Gastrocnemius medialis (tissue), 4 donors: ENCODE measurements at regions not wholly inside any gene's neighbourhood (a gene's known extent, or its start where the extent isn't known, plus 50 kb on each side); places are given as distances from the start of the nearest gene placed in this dataset.

Source experiments
- CTCF ChIP-seq, 5 experiments: fragments of 450-650 bp in 3 of 5; fragments of 200-600 bp in 2 of 5; sonication (generic) in 2 of 5; IDR thresholded peaks in 4 of 5; conservative IDR thresholded peaks in 1 of 5; 1 replicate in 4 of 5; 2 replicates in 1 of 5; pipeline ENCODE4 v1.5.1; 2016 to 2019; ENCODE audit warnings: antibody characterized with exemption in 5 of 5, mild to moderate bottlenecking in 3 of 5, moderate library complexity in 3 of 5
- POLR2A ChIP-seq, 2 donors: fragments of 450-650 bp; IDR thresholded peaks; one replicate each; pipeline ENCODE4 v1.6.1; 2017; ENCODE audit warnings: antibody characterized with exemption in 2 of 2, mild to moderate bottlenecking in 2 of 2, moderate library complexity in 2 of 2

- TF ChIP-seq CTCF (IDR thresholded peaks at IDR 0.05 in 4 of 5, conservative IDR thresholded peaks at IDR 0.05 in 1 of 5) (no peak), POLR2A (IDR thresholded peaks at IDR 0.05) (no peak)
Measured at GRCh38 chr3:8406479-8406878, 95.1 kb upstream of the LMCD1 start.
